Smooth muscle cell (in vitro differentiated cells): ENCODE measurements at regions not wholly inside any gene's neighbourhood (a gene's known extent, or its start where the extent isn't known, plus 50 kb on each side); places are given as distances from the start of the nearest gene placed in this dataset.

Experiments
- DNase-seq: peaks from one replicate; lab custom pipeline; 2025; ENCODE audit not compliant: unreplicated experiment; lab: John Stamatoyannopoulos, UW
- H2AFZ ChIP-seq: fragments of 200-600 bp; sonication (generic); 2 replicates; pipeline ENCODE4 v1.6.0; 2016; ENCODE audit warnings: antibody characterized with exemption, low read depth, mild to moderate bottlenecking
- H3F3A ChIP-seq: fragments of 200-600 bp; sonication (generic); 2 replicates; pipeline ENCODE4 v1.6.0; 2017; ENCODE audit warnings: antibody characterized with exemption, low read depth
- H3K27ac ChIP-seq: fragments of 200-600 bp; sonication (generic); 2 replicates; pipeline ENCODE4 v1.5.1; 2016; ENCODE audit warnings: low read depth, mild to moderate bottlenecking
- H3K27me3 ChIP-seq: fragments of 200-600 bp; sonication (generic); 2 replicates; pipeline ENCODE4 v1.6.1; 2016; ENCODE audit warnings: low read depth, mild to moderate bottlenecking
- H3K36me3 ChIP-seq: fragments of 200-600 bp; sonication (generic); 2 replicates; pipeline ENCODE4 v1.5.1; 2016; ENCODE audit warnings: low read depth
- H3K4me1 ChIP-seq: fragments of 200-600 bp; sonication (generic); 2 replicates; pipeline ENCODE4 v1.5.1; 2016; ENCODE audit warnings: low read depth
- H3K4me2 ChIP-seq: fragments of 200-600 bp; sonication (generic); 2 replicates; pipeline ENCODE4 v1.6.0; 2016; ENCODE audit warnings: mild to moderate bottlenecking
- H3K4me3 ChIP-seq: fragments of 200-600 bp; sonication (generic); 2 replicates; pipeline ENCODE4 v1.5.1; 2016; ENCODE audit warnings: mild to moderate bottlenecking
- H3K79me2 ChIP-seq: fragments of 200-600 bp; sonication (generic); 2 replicates; pipeline ENCODE4 v1.6.0; 2016; ENCODE audit warnings: low read depth, mild to moderate bottlenecking
- H3K9ac ChIP-seq: fragments of 200-600 bp; sonication (generic); 2 replicates; pipeline ENCODE4 v1.6.0; 2016; ENCODE audit warnings: low read depth
- H3K9me3 ChIP-seq: fragments of 200-600 bp; sonication (generic); replicated peaks from 2 replicates; pipeline ENCODE4 v1.5.1; 2016; ENCODE audit warnings: low read depth
- H4K20me1 ChIP-seq: fragments of 200-600 bp; sonication (generic); 2 replicates; pipeline ENCODE4 v1.6.0; 2016; ENCODE audit warnings: low read depth
- WGBS: methylation state at CpG from one replicate; pipeline ENCODE4 v1.1.7; 2016; ENCODE audit warnings: low lambda C conversion rate; 5-methylcytosine and 5-hydroxymethylcytosine counted together
- TF ChIP-seq, protein P1 (sequence below): fragments of 200-600 bp; sonication (generic); IDR thresholded peaks from 2 replicates; pipeline ENCODE4 v1.5.1; 2017; ENCODE audit warnings: borderline replicate concordance, mild to moderate bottlenecking, antibody characterized with exemption; ENCODE audit not compliant: insufficient read depth, poor library complexity, severe bottlenecking

DNA sequence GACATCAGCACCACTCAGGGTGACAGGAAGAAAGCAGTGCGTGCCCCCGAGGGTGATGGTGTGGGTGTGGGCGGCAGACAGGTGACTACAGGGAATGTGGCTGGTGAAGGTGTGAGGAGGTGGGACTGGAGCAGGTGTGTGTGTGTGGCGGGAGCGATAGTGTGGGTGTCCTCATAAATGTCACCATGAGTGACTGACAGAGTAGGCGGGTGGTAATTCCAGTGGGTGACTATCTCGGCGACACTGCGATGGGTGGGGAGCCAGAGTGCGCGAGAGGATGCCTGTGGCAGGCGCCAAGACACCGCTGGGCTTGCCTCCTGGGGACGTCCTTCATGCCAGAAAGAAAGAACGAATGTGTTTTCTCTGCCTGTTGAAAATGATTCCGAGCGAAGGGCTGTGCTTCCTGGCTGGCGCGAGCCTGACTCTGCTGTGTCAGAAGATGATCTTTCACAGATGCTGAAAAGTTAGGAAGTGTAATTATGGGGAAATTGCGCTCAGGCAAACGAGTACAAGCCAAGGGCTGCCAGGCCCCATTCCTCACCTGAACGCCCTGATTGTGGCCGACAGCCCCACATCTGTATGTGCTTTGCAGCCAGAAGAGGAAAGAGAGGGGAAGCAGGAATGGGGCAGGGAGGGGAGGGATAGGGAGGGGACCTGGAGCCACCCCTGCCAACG lies 98.8 kb upstream of the CD82 start:
- 85% methylated on average over 21 of the region's 24 CpGs for WGBS
- Histone ChIP-seq H4K20me1 (no peaks in the 10 kb centered on the region), H3K4me2 (no peak overlapping the region), H3K9me3 (no peaks in the 10 kb centered on the region), H3K4me3 (no peak overlapping the region), H3K4me1 (no peaks in the 10 kb centered on the region), H3K27ac (no peak overlapping the region), H2AFZ (no peak overlapping the region), H3K9ac (no peak overlapping the region), H3K27me3 (peaks cover 49% of the 10 kb centered on the region), H3F3A (no peaks in the 10 kb centered on the region), H3K79me2 (no peaks in the 10 kb centered on the region), H3K36me3 (no peaks in the 10 kb centered on the region)
- TF ChIP-seq, protein P1, sequence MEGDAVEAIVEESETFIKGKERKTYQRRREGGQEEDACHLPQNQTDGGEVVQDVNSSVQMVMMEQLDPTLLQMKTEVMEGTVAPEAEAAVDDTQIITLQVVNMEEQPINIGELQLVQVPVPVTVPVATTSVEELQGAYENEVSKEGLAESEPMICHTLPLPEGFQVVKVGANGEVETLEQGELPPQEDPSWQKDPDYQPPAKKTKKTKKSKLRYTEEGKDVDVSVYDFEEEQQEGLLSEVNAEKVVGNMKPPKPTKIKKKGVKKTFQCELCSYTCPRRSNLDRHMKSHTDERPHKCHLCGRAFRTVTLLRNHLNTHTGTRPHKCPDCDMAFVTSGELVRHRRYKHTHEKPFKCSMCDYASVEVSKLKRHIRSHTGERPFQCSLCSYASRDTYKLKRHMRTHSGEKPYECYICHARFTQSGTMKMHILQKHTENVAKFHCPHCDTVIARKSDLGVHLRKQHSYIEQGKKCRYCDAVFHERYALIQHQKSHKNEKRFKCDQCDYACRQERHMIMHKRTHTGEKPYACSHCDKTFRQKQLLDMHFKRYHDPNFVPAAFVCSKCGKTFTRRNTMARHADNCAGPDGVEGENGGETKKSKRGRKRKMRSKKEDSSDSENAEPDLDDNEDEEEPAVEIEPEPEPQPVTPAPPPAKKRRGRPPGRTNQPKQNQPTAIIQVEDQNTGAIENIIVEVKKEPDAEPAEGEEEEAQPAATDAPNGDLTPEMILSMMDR = no peak
- DNase-seq = no peak

DNA sequence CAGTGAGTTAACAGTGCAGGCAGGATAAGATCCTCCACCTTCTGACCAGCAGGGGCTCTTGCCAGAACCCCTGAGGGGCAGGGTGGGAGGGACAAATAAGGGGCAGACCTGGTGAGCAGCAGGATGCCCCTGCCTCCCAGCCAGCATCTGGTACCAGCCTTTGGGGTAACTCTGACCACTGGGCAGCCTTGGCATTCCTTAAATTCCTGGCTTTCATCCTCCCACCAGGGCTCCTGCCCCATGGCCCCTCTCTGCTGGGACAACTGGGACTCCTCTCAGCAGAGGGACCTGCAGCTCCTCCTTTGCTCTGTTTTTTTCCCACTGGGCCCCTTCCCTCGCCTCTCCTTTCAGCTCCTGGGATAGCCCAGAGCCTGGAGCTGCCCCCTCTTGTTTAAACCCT lies 98.0 kb upstream of the CD82 start:
- no peaks in the 10 kb centered on the region for H3F3A ChIP-seq
- 69% methylated on average over 1 of the region's 1 CpG for WGBS
- no peaks in the 10 kb centered on the region for H4K20me1 ChIP-seq
- no peak for DNase-seq
- H3K9ac ChIP-seq = no peak overlapping the region
- no peak overlapping the region for H3K4me3 ChIP-seq
- H3K27ac ChIP-seq = no peak overlapping the region
- H3K27me3 ChIP-seq = peaks cover 49% of the 10 kb centered on the region
- H3K4me2 ChIP-seq = no peak overlapping the region
- TF ChIP-seq, protein P1 = no peak
- H3K4me1 ChIP-seq = no peaks in the 10 kb centered on the region
- H2AFZ ChIP-seq = no peak overlapping the region
- no peaks in the 10 kb centered on the region for H3K79me2 ChIP-seq
- no peaks in the 10 kb centered on the region for H3K9me3 ChIP-seq
- no peaks in the 10 kb centered on the region for H3K36me3 ChIP-seq

DNA sequence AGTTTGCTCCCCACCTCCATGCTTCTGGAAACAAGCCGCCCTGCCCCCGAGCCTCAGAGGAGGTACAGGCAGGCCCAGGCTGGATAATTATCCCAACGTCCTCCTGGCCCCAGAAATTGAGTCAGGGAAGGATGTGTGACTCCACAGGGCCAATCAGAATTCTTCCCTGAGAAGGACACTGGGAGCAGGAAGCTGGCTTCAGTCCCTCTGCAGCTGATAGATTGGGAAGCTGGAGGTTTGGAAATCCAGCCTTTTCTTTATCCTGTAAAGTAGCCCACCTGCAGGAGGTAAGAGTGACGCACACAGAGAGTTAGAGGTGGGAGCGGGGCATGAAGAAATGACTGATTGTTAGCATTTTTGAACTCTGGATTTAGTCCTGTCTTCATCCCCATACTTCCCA lies 97.5 kb upstream of the CD82 start:
- Histone ChIP-seq H3K9ac (no peak overlapping the region), H2AFZ (no peak overlapping the region), H3K27me3 (peaks cover 55% of the 10 kb centered on the region), H3K4me1 (no peaks in the 10 kb centered on the region), H3K36me3 (no peaks in the 10 kb centered on the region), H4K20me1 (no peaks in the 10 kb centered on the region), H3K79me2 (no peaks in the 10 kb centered on the region), H3K27ac (no peak overlapping the region), H3F3A (no peaks in the 10 kb centered on the region), H3K4me2 (no peak overlapping the region), H3K9me3 (no peaks in the 10 kb centered on the region), H3K4me3 (no peak overlapping the region)
- 74% methylated on average over 5 of the region's 5 CpGs for WGBS
- DNase-seq = no peak
- TF ChIP-seq, protein P1 = no peak

DNA sequence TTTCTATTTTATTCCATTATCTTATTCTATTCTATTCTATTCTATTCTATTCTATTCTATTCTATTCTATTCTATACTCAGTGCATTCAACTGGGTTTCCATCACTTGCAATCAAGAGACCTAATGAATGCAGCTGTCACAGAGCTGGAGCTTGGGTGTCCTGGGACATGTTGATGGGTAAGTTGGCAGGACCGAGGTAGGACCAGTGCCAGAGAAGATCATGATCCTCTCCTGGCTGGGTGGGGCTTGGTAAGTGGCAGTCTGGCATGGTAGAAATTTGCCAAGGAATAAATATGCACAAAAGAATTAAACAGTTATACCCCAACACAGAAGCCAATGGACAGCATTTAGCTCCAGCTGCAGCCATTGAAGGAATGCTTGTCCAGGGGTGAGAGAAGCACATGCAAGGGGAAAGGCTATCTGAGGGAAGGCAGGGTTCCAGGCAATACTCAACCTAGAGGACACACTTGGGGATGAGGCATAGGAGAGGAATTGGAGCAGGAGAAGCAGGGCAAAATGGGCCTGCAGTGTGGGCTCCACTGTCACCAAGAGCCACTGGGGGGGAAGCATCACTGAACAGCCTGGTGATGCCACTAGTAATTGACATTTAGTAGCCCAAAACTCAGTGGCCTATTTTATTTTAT lies 97.0 kb upstream of the CD82 start:
- TF ChIP-seq, protein P1 = no peak
- Histone ChIP-seq H3K36me3 (no peaks in the 10 kb centered on the region), H3K79me2 (no peaks in the 10 kb centered on the region), H3K27ac (no peak overlapping the region), H3K4me1 (no peaks in the 10 kb centered on the region), H4K20me1 (no peaks in the 10 kb centered on the region), H2AFZ (no peak overlapping the region), H3K4me2 (no peak overlapping the region), H3K9ac (no peak overlapping the region), H3K9me3 (no peaks in the 10 kb centered on the region), H3F3A (no peaks in the 10 kb centered on the region), H3K27me3 (peaks cover 55% of the 10 kb centered on the region), H3K4me3 (no peak overlapping the region)
- DNase-seq = no peak
- 81% methylated on average over 1 of the region's 1 CpG for WGBS
